Fibroblast of lung (primary cell): ENCODE measurements at regions not wholly inside any gene's neighbourhood (a gene's known extent, or its start where the extent isn't known, plus 50 kb on each side); places are given as distances from the start of the nearest gene placed in this dataset.
A peak's percentile ranks its signal among the peaks of the same experiment; 100 is the strongest.

Experiments
- DNase-seq, 2 donors: peaks; one replicate each; pipeline versions ENCODE4 v3.0.0 to v3.0.0-alpha.2; 2010; ENCODE audit warnings: low read depth in 2 of 2
- H2AFZ ChIP-seq: 2 replicates; pipeline ENCODE4 v1.5.1; 2012; ENCODE audit warnings: low read length, control low read depth, inconsistent platforms
- H3K27ac ChIP-seq: 2 replicates; pipeline ENCODE4 v1.5.1; 2011; ENCODE audit warnings: low read length, control low read depth; ENCODE audit not compliant: insufficient read depth
- H3K27me3 ChIP-seq: 2 replicates; pipeline ENCODE4 v1.5.1; 2011; ENCODE audit warnings: mild to moderate bottlenecking, low read length; ENCODE audit not compliant: control insufficient read depth, insufficient read depth
- H3K36me3 ChIP-seq: 2 replicates; pipeline ENCODE4 v1.5.1; 2011; ENCODE audit warnings: low read length; ENCODE audit not compliant: control insufficient read depth, insufficient read depth
- H3K4me1 ChIP-seq: 2 replicates; pipeline ENCODE4 v1.5.1; 2011; ENCODE audit warnings: low read length; ENCODE audit not compliant: control insufficient read depth, insufficient read depth; ENCODE audit errors: extremely low read depth
- H3K4me2 ChIP-seq: 2 replicates; pipeline ENCODE4 v1.5.1; 2011; ENCODE audit warnings: low read length, control low read depth; ENCODE audit not compliant: insufficient read depth; ENCODE audit errors: extremely low read depth
- H3K4me3 ChIP-seq, 4 experiments: fragments of 200-600 bp in 1 of 4; sonication (generic) in 1 of 4; replicated peaks in 1 of 4; 2 replicates each; pipeline ENCODE4 v1.5.1; 2011 to 2016; ENCODE audit warnings: low read length in 4 of 4, low read depth in 3 of 4, mild to moderate bottlenecking in 3 of 4, control low read depth in 2 of 4, inconsistent platforms in 1 of 4, mixed read lengths in 1 of 4; ENCODE audit not compliant: insufficient read depth in 1 of 4; ENCODE audit errors: control extremely low read depth in 1 of 4
- H3K79me2 ChIP-seq: 2 replicates; pipeline ENCODE4 v1.5.1; 2012; ENCODE audit warnings: mild to moderate bottlenecking, low read length, inconsistent platforms; ENCODE audit not compliant: control insufficient read depth, insufficient read depth
- H3K9ac ChIP-seq: 2 replicates; pipeline ENCODE4 v1.5.1; 2011; ENCODE audit warnings: mild to moderate bottlenecking, low read length, control low read depth; ENCODE audit not compliant: insufficient read depth
- H3K9me3 ChIP-seq: 2 replicates; pipeline ENCODE4 v1.5.1; 2012; ENCODE audit warnings: low read depth, low read length; ENCODE audit not compliant: control insufficient read depth, insufficient read depth
- H4K20me1 ChIP-seq: 2 replicates; pipeline ENCODE4 v1.5.1; 2011; ENCODE audit warnings: low read length; ENCODE audit not compliant: control insufficient read depth, insufficient read depth; ENCODE audit errors: extremely low read depth
- CTCF ChIP-seq, 2 donors: IDR thresholded peaks in 1 of 2; conservative IDR thresholded peaks in 1 of 2; 1 replicate in 1 of 2; 2 replicates in 1 of 2; pipeline ENCODE4 v1.5.1; 2011 to 2012; ENCODE audit warnings: low read length in 2 of 2, control low read depth in 1 of 2, inconsistent platforms in 1 of 2, low read depth in 1 of 2, mild to moderate bottlenecking in 1 of 2
- EZH2 ChIP-seq: IDR thresholded peaks from 2 replicates; pipeline ENCODE4 v1.5.1; 2012; ENCODE audit warnings: low read length, control low read depth, mild to moderate bottlenecking; ENCODE audit errors: missing control alignments

- no peaks in the 10 kb centered on the region for H3K9me3 ChIP-seq
- H3K9ac ChIP-seq, result no peak overlapping the region
- H4K20me1 ChIP-seq, result no peaks in the 10 kb centered on the region
- H2AFZ ChIP-seq, result no peak overlapping the region
- no peak overlapping the region for H3K4me2 ChIP-seq
- TF ChIP-seq CTCF (conservative IDR thresholded peaks at IDR 0.05 in 1 of 2, IDR thresholded peaks at IDR 0.05 in 1 of 2; ENCODE audit: low read depth in 1 of 2, low read length in 2 of 2), result no peak
- TF ChIP-seq EZH2, result no peak
- no peak overlapping the region for H3K27ac ChIP-seq
- DNase-seq, result no peak
- no peaks in the 10 kb centered on the region for H3K36me3 ChIP-seq
- H3K79me2 ChIP-seq, result no peaks in the 10 kb centered on the region
- H3K4me1 ChIP-seq, result no peaks in the 10 kb centered on the region
- H3K27me3 ChIP-seq, result no peaks in the 10 kb centered on the region
- H3K4me3 ChIP-seq, result no peak overlapping the region
Observed at GRCh38 chr11:122395282-122395681, 260.2 kb upstream of the UBASH3B start.

- Histone ChIP-seq H3K79me2 (no peaks in the 10 kb centered on the region), H3K4me3 (no peak overlapping the region), H2AFZ (no peak overlapping the region), H3K4me1 (no peaks in the 10 kb centered on the region), H3K36me3 (no peaks in the 10 kb centered on the region), H3K9ac (no peak overlapping the region), H3K27me3 (no peaks in the 10 kb centered on the region), H3K27ac (no peak overlapping the region), H3K4me2 (no peak overlapping the region), H4K20me1 (no peaks in the 10 kb centered on the region), H3K9me3 (no peaks in the 10 kb centered on the region)
- no peak for DNase-seq
- TF ChIP-seq CTCF (conservative IDR thresholded peaks at IDR 0.05 in 1 of 2, IDR thresholded peaks at IDR 0.05 in 1 of 2; ENCODE audit: low read depth in 1 of 2, low read length in 2 of 2), result no peak
- no peak for TF ChIP-seq EZH2
Observed at GRCh38 chr11:122394313-122394712, 261.2 kb upstream of the UBASH3B start.

GRCh38 chr11:122393209-122393860 is 262.2 kb upstream of the UBASH3B start:
- peak in 1 of 2 donors; percentile 29 for DNase-seq
- Histone ChIP-seq H2AFZ (no peak overlapping the region), H3K9me3 (no peaks in the 10 kb centered on the region), H3K4me3 (no peak overlapping the region), H3K79me2 (no peaks in the 10 kb centered on the region), H3K27ac (no peak overlapping the region), H3K4me2 (no peak overlapping the region), H3K27me3 (no peaks in the 10 kb centered on the region), H3K4me1 (no peaks in the 10 kb centered on the region), H3K9ac (no peak overlapping the region), H4K20me1 (no peaks in the 10 kb centered on the region), H3K36me3 (no peaks in the 10 kb centered on the region)
- TF ChIP-seq CTCF (conservative IDR thresholded peaks at IDR 0.05 in 1 of 2, IDR thresholded peaks at IDR 0.05 in 1 of 2; ENCODE audit: low read depth in 1 of 2, low read length in 2 of 2) (no peak), EZH2 (no peak)
